Endothelial cell of umbilical vein (primary cell): ENCODE measurements at regions not wholly inside any gene's neighbourhood (a gene's known extent, or its start where the extent isn't known, plus 50 kb on each side); places are given as distances from the start of the nearest gene placed in this dataset.

Experiments
- BruUV-seq: library from RNA; stranded (reverse); fragments of 400-500 nt; replicated peaks from 2 replicates; lab custom pipeline; 2021; lab: Mats Ljungman, UMichigan
- CTCF ChIA-PET: fragments of 300-600, 350-600 bp; sonication (Branson Sonifier 250); formaldehyde crosslinking; loops from one replicate; lab custom pipeline; 2021; ENCODE audit warnings: antibody characterized with exemption, inconsistent platforms; lab: Charles Lee
- POLR2A ChIA-PET: fragments of 300-600, 350-600 bp; sonication (Branson Sonifier 250); formaldehyde crosslinking; loops from one replicate; lab custom pipeline; 2021; ENCODE audit warnings: antibody characterized with exemption, inconsistent platforms; lab: Charles Lee
- DNase-seq: peaks from one replicate; pipeline ENCODE4 v3.0.0-alpha.2; 2011; ENCODE audit warnings: low read depth, low spot score
- FAIRE-seq: peaks from 2 replicates; lab custom pipeline; 2011; peaks lifted over from hg19 to GRCh38; lab: Jason Lieb, UNC
- H2AFZ ChIP-seq: 2 replicates; pipeline ENCODE4 v1.6.0; 2012; ENCODE audit warnings: low read depth, low read length, control low read depth, inconsistent platforms
- H3K27ac ChIP-seq: 2 replicates; pipeline ENCODE4 v1.5.1; 2011; ENCODE audit warnings: low read depth, mild to moderate bottlenecking, control low read depth, low read length, moderate library complexity; ENCODE audit not compliant: insufficient read depth
- H3K27me3 ChIP-seq, 2 experiments: 2 replicates each; pipeline versions ENCODE4 v1.6.0 to v1.6.1; 2011; ENCODE audit warnings: low read length in 2 of 2, mixed read lengths in 1 of 2; ENCODE audit not compliant: control insufficient read depth in 2 of 2, insufficient read depth in 2 of 2
- H3K36me3 ChIP-seq, 2 experiments: 2 replicates in 1 of 2; 3 replicates in 1 of 2; pipeline ENCODE4 v1.5.1; 2011; ENCODE audit warnings: low read length in 2 of 2, mild to moderate bottlenecking in 1 of 2, moderate library complexity in 1 of 2; ENCODE audit not compliant: control insufficient read depth in 2 of 2, insufficient read depth in 2 of 2; ENCODE audit errors: extremely low read depth in 1 of 2
- H3K4me1 ChIP-seq: 3 replicates; pipeline ENCODE4 v1.5.1; 2011; ENCODE audit warnings: mild to moderate bottlenecking, low read length; ENCODE audit not compliant: control insufficient read depth, insufficient read depth; ENCODE audit errors: extremely low read depth
- H3K4me2 ChIP-seq: 2 replicates; pipeline ENCODE4 v1.6.1; 2011; ENCODE audit warnings: low read length, control low read depth, mixed read lengths; ENCODE audit not compliant: insufficient read depth
- H3K4me3 ChIP-seq, 3 experiments: fragments of 200-600 bp in 1 of 3; sonication (generic), shearing (Covaris generic) in 1 of 3; replicated peaks in 1 of 3; 2 replicates each; pipeline ENCODE4 v1.5.1; 2011 to 2016; ENCODE audit warnings: control low read depth in 3 of 3, low read length in 3 of 3, mild to moderate bottlenecking in 2 of 3, inconsistent platforms in 1 of 3, low read depth in 1 of 3, moderate library complexity in 1 of 3; ENCODE audit not compliant: insufficient read depth in 1 of 3
- H3K79me2 ChIP-seq: 2 replicates; pipeline ENCODE4 v1.6.0; 2012; ENCODE audit warnings: low read length, inconsistent platforms; ENCODE audit not compliant: control insufficient read depth, insufficient read depth
- H3K9ac ChIP-seq: replicated peaks from 2 replicates; pipeline ENCODE3; 2011; ENCODE audit warnings: low read length, control low read depth; ENCODE audit not compliant: insufficient read depth; ENCODE audit errors: extremely low read depth
- H3K9me1 ChIP-seq: replicated peaks from 3 replicates; pipeline ENCODE4 v1.6.0; 2011; ENCODE audit warnings: mild to moderate bottlenecking, low read length; ENCODE audit not compliant: control insufficient read depth, insufficient read depth; ENCODE audit errors: extremely low read depth
- H3K9me3 ChIP-seq: replicated peaks from 2 replicates; pipeline ENCODE4 v1.5.1; 2012; ENCODE audit warnings: low read length, inconsistent platforms; ENCODE audit not compliant: control insufficient read depth, insufficient read depth
- H4K20me1 ChIP-seq: replicated peaks from 2 replicates; pipeline ENCODE3; 2011; ENCODE audit warnings: mild to moderate bottlenecking, low read length; ENCODE audit not compliant: control insufficient read depth, insufficient read depth; ENCODE audit errors: extremely low read depth
- CTCF ChIP-seq, 2 donors: IDR thresholded peaks; 1 replicate in 1 of 2; 2 replicates in 1 of 2; pipeline ENCODE4 v1.5.1; 2011; ENCODE audit warnings: low read length in 2 of 2, mild to moderate bottlenecking in 2 of 2, moderate library complexity in 2 of 2, control low read depth in 1 of 2, inconsistent platforms in 1 of 2, low read depth in 1 of 2; ENCODE audit not compliant: insufficient read depth in 1 of 2; ENCODE audit errors: extremely low read depth in 1 of 2
- EZH2 ChIP-seq: IDR thresholded peaks from 2 replicates; pipeline ENCODE4 v1.6.1; 2012; ENCODE audit warnings: borderline replicate concordance, low read depth, mild to moderate bottlenecking, moderate library complexity, low read length, inconsistent platforms; ENCODE audit not compliant: severe bottlenecking
- FOS ChIP-seq: IDR thresholded peaks from 2 replicates; pipeline ENCODE4 v1.6.1; 2011; ENCODE audit warnings: mild to moderate bottlenecking, low read length, moderate library complexity, borderline replicate concordance; ENCODE audit not compliant: insufficient read depth
- GATA2 ChIP-seq: IDR thresholded peaks from 2 replicates; pipeline ENCODE4 v1.7.0; 2011; ENCODE audit warnings: low read depth, mild to moderate bottlenecking, moderate library complexity, mixed read lengths, low read length; ENCODE audit not compliant: insufficient read length, insufficient read depth
- JUN ChIP-seq: IDR thresholded peaks from 2 replicates; pipeline ENCODE4 v1.6.1; 2011; ENCODE audit warnings: borderline replicate concordance, low read depth; ENCODE audit not compliant: insufficient read length, insufficient read depth
- MAX ChIP-seq: IDR thresholded peaks from 2 replicates; pipeline ENCODE4 v1.6.1; 2011; ENCODE audit not compliant: insufficient read depth, insufficient read length
- MYC ChIP-seq: IDR thresholded peaks from one replicate; pipeline ENCODE4 v1.6.1; 2011; ENCODE audit warnings: mild to moderate bottlenecking, low read depth, low read length
- POLR2A ChIP-seq: IDR thresholded peaks from 2 replicates; pipeline ENCODE4 v1.6.1; 2012; ENCODE audit warnings: low read depth, mild to moderate bottlenecking, control low read depth, low read length
- POLR2AphosphoS5 ChIP-seq: IDR thresholded peaks from 2 replicates; pipeline ENCODE4 v1.6.1; 2012; ENCODE audit warnings: low read depth, mild to moderate bottlenecking, control low read depth, low read length, moderate library complexity; ENCODE audit not compliant: insufficient read depth
- dilution Hi-C: fragments of 300-500 bp; cut with MboI; formaldehyde crosslinking; loops from one replicate; pipeline ENCODE4 v1.15.0; 2019; ENCODE audit warnings: low sequenced_read_pairs; ENCODE audit not compliant: extremely low pct_ligation_motif_present
- intact Hi-C: fragments of 100-400 bp; cut with micrococcal nuclease; formaldehyde crosslinking; loops from one replicate; pipeline ENCODE4 v1.10.0; 2022

DNA sequence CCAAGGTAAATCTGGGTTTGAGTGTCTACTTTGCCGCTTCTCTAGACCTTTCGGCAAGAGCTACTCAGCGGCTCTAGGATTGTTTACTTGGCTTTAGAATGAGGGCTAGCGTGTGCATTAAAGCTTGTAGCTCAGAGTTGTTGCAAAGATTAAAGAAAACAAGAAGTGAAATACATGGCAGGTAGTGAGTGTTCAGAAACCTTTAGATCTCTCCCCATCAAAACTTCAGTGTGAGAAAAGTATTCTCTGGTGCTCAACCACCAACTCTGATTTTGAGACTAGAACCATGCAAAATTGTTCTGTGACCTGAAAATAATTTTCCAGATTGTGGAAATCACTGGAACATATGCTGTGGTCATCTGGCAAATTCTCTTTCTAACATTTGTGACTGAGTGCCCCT lies 512.0 kb downstream of the CMPK2 start:
- TF ChIP-seq POLR2AphosphoS5 = no peak
- TF ChIP-seq POLR2A = no peak
- no peak for TF ChIP-seq FOS
- POLR2A ChIA-PET = no interaction called here
- BruUV-seq = no TSS peak

DNA sequence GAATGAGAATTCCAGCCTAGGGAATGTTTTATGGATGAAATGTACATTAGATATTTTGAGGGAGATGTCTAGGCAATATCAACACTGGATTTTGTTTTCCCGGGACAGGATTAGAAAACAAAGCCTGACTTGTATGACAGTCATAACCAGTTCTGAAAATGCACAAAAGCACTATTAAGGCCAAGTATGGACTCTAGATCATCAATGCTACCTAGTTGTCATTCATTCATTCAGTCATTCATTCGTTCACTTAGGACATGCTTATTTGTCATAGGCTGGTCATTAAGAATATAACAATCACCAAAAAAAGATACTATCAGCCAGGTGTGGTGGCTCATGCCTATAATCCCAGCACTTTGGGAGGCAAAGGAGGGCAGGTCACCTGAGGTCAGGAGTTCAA lies 511.2 kb downstream of the CMPK2 start:
- Histone ChIP-seq H3K27me3 (no peaks in the 10 kb centered on the region), H3K36me3 (no peaks in the 10 kb centered on the region), H3K4me3 (no peak overlapping the region), H3K9ac (no peak overlapping the region), H4K20me1 (no peaks in the 10 kb centered on the region), H3K79me2 (no peaks in the 10 kb centered on the region), H2AFZ (no peak overlapping the region), H3K9me1 (no peaks in the 10 kb centered on the region), H3K9me3 (peaks cover 8% of the 10 kb centered on the region), H3K4me1 (no peaks in the 10 kb centered on the region), H3K27ac (no peak overlapping the region), H3K4me2 (no peak overlapping the region)
- FAIRE-seq (no peak), DNase-seq (no peak)
- ChIA-PET POLR2A (no interaction called here), CTCF (no interaction called here)
- no peak for TF ChIP-seq POLR2A
- TF ChIP-seq FOS = no peak
- no peak for TF ChIP-seq MAX
- TF ChIP-seq EZH2 = no peak
- TF ChIP-seq MYC = no peak
- no peak for TF ChIP-seq POLR2AphosphoS5
- no peak for TF ChIP-seq CTCF (IDR thresholded peaks at IDR 0.05; ENCODE audit: extremely low read depth in 1 of 2, insufficient read depth in 1 of 2, low read depth in 1 of 2, low read length in 2 of 2)
- TF ChIP-seq JUN = no peak
- no peak for TF ChIP-seq GATA2
- BruUV-seq = no TSS peak
- dilution Hi-C loops (no loop called here), intact Hi-C loops (no loop called here)

More for the DNA sequence above, 512.0 kb downstream of the CMPK2 start:
- CTCF ChIA-PET = no interaction called here
- H3K4me1 ChIP-seq = no peaks in the 10 kb centered on the region
- H3K36me3 ChIP-seq = no peaks in the 10 kb centered on the region
- FAIRE-seq (no peak), DNase-seq (no peak)
- intact Hi-C loops (loop anchor here (1.0 kb wide), 1 partner anchor 420 kb away; no protein-coding TSS in a partner anchor), dilution Hi-C loops (no loop called here)
- H3K27ac ChIP-seq = no peak overlapping the region
- no peak overlapping the region for H3K4me3 ChIP-seq
- H3K9ac ChIP-seq = no peak overlapping the region
- H3K79me2 ChIP-seq = no peaks in the 10 kb centered on the region
- no peaks in the 10 kb centered on the region for H3K27me3 ChIP-seq
- H3K9me1 ChIP-seq = no peaks in the 10 kb centered on the region
- peaks cover 8% of the 10 kb centered on the region for H3K9me3 ChIP-seq
- H4K20me1 ChIP-seq = no peaks in the 10 kb centered on the region
- no peak overlapping the region for H3K4me2 ChIP-seq
- H2AFZ ChIP-seq = no peak overlapping the region
